GM13976 (cell line): ENCODE measurements at regions not wholly inside any gene's neighbourhood (a gene's known extent, or its start where the extent isn't known, plus 50 kb on each side); places are given as distances from the start of the nearest gene placed in this dataset.

Experiments used
- DNase-seq: peaks from one replicate; pipeline ENCODE4 v3.0.0; 2012; ENCODE audit warnings: low spot score
- in situ Hi-C: fragments of 300-500 bp; cut with MboI; formaldehyde crosslinking; loops from one replicate; pipeline ENCODE4 v1.12.0; 2022; ENCODE audit warnings: low sequenced_read_pairs, mixed read lengths, inconsistent platforms; ENCODE audit not compliant: unreplicated experiment
- TF ChIP-seq, protein P1 (sequence below): IDR thresholded peaks from 2 replicates; pipeline ENCODE4 v1.5.1; 2012; ENCODE audit warnings: borderline replicate concordance, mild to moderate bottlenecking; ENCODE audit not compliant: insufficient read depth; ENCODE audit errors: extremely low read depth, missing control alignments, control extremely low read depth

DNA sequence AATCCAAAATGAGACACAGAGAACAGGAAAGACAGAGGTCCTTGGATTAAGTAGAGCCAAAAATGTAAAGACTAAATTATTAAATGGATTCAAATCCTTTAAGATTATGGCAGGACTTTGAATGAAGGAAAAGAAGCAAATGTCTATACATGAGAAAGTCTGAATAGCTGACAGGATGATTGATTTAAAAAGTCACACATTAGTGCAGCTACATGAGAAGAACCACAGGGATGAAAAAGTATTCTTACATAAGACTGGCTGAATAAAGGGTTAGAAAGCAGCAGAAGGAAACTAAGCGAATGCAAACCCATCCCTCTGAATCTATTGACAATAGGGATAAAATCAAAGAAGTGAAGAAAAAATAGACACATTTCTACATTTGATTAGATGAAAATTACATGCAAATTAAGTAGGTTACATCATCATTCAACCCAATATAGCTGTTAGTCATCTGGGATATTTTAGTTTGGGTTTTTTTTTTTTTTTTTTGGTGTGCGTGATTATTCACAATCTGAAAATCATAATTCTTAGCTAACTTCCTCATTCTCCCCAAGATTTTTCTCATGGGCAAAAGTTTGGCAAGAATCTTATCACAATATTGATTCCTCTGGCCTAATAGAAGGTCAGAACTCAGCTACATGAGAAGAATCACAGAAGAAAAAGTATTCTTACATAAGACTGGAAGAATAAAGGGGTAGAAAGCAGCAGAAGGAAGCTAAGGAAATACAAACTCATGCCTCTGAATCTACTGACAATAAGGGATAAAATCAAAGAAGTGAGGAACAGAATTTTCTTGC is 845.4 kb downstream of the HACE1 start:
- TF ChIP-seq, protein P1, sequence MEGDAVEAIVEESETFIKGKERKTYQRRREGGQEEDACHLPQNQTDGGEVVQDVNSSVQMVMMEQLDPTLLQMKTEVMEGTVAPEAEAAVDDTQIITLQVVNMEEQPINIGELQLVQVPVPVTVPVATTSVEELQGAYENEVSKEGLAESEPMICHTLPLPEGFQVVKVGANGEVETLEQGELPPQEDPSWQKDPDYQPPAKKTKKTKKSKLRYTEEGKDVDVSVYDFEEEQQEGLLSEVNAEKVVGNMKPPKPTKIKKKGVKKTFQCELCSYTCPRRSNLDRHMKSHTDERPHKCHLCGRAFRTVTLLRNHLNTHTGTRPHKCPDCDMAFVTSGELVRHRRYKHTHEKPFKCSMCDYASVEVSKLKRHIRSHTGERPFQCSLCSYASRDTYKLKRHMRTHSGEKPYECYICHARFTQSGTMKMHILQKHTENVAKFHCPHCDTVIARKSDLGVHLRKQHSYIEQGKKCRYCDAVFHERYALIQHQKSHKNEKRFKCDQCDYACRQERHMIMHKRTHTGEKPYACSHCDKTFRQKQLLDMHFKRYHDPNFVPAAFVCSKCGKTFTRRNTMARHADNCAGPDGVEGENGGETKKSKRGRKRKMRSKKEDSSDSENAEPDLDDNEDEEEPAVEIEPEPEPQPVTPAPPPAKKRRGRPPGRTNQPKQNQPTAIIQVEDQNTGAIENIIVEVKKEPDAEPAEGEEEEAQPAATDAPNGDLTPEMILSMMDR = no peak
- DNase-seq = no peak
- in situ Hi-C loops = no loop called here

DNA sequence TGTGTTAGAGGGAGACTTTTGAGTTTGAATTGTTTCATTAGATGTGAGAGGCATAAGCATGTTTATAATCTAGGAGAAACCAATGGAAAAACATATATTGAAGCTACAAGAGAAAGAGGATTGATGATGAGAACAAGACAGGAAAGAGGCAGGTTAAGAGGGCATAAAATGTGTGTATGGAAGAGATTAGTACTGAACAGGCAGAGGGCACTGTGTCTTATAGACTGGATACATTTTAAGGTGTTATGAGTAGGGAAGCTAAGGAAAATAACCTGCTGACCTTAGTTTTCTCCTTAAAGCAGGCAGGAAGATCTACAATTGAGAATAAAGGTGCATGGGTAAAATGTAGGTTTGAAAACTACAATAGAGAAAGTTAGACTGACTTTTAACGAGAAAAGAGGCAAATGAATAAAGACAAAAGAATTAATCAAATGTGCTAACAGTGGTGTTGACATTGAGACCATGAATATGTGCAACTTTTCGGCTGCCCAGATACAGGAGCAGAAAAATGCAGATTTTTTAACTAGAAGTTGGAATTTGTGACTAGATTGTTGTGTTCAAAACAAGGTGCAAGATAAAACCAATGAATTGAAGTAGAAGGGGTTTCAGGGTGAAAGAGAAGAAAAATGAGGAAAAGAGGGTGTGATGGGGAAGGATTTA is 846.3 kb downstream of the HACE1 start:
- DNase-seq = no peak
- in situ Hi-C loops = no loop called here
- TF ChIP-seq, protein P1 = no peak

- DNase-seq = no peak
- in situ Hi-C loops = no loop called here
- TF ChIP-seq, protein P1 = no peak
Measured at GRCh38 chr6:104010897-104011296, 848.8 kb downstream of the HACE1 start.

DNA sequence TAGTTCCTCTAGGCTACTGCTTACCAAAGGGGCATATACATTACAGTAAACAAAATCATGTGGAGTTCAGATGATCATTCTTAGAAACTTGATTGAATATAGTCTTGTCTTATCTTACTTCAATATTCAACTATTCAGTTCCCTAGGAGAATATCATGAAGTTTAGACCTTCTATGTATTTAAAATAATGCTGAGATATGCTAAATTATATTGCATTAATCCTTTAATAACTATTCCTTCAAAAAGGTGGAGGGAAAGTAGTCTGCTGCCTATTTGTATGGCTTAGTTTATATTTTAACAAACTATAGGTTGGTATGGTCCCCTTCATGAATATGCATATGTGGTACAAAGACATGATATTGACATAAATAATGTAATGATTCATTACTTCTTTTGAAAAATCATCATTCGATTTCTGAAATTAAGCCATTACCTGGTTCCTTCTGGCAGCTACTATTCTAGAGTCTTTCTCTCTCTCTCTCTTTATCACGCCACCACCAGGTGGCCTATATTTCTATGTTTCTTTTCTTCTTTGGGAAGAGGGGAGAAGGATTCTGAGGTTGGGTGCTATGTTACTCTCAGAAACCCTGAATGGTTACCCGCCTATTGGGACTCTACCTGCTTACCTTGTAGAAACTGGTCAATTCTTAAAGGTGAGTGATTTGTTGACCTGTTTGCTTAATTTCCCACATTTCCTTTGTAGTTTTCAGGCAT is 855.8 kb downstream of the HACE1 start:
- no peak for DNase-seq
- in situ Hi-C loops = no loop called here
- TF ChIP-seq, protein P1 = no peak

- TF ChIP-seq, protein P1 = no peak
- DNase-seq = no peak
- in situ Hi-C loops = no loop called here
Measured at GRCh38 chr6:103995571-103995970, 864.1 kb downstream of the HACE1 start.

DNA sequence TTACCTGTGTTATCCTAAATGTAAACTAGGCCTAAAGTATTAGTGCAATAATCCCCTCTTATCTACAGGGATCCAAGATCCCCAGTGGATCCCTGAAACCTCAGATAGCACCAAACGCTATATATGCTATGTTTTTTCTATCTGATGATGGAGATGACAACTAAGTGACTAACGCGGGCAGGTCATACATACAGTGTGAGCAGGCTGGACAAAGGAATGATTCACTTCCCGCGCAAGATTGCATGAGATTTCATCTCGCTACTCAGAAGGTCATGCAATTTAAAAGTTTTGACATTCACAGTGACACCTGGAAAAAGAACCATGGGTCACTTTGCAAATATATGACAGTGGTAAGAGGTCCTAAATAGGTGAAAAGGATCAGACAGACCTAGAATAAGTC is 875.9 kb downstream of the HACE1 start:
- DNase-seq = no peak
- in situ Hi-C loops = no loop called here
- TF ChIP-seq, protein P1 = no peak
